ENCODE measurements at regions not wholly inside any gene's neighbourhood (a gene's known extent, or its start where the extent isn't known, plus 50 kb on each side); places are given as distances from the start of the nearest gene placed in this dataset.

DNA sequence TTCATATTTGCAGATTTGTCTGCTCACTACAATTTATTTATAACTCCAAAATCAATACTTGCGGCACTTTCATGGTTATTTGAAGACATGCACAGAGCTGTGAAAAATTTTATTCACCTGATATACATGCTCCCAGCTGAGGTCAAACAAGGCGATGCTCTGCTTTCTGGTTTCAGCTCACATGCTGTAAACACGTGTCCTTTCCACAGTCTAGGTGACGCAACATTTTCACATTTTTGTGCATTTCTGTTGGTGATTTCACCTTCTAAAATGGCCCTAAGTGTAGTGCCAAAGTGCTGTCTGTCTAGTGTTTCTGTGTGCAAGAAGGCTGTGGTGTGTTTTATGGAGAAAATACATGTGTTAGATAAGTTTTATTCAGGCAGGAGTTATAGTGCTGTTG lies 650.5 kb downstream of the RNF144B start:
- DNase-seq (ENCODE audit: low read depth) = no peak

- DNase-seq (ENCODE audit: low read depth) = no peak
Observed at GRCh38 chr6:19039287-19039686, 652.1 kb downstream of the RNF144B start.

DNA sequence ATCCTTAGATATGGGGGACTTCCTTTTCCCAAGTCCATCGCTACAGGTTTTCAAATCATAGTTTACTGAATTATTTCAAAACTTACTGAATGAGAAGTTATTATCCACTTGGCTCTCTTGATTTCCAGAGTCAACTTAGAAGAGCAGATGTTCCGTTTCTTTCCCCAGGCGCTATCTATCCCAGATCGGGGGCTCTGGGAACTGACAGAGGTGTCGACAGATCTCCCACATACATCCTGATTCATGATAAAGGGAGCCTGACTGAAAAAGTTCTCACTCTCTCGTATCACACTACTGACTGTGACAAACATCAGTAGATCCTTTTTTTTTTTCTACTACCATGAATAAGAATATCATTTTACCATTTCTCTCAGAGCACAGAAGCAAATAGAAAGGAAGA lies 654.8 kb downstream of the RNF144B start:
- no peak for DNase-seq (ENCODE audit: low read depth)

GRCh38 chr6:19042420-19042819 lies 655.3 kb downstream of the RNF144B start:
- DNase-seq (ENCODE audit: low read depth) = no peak

DNA sequence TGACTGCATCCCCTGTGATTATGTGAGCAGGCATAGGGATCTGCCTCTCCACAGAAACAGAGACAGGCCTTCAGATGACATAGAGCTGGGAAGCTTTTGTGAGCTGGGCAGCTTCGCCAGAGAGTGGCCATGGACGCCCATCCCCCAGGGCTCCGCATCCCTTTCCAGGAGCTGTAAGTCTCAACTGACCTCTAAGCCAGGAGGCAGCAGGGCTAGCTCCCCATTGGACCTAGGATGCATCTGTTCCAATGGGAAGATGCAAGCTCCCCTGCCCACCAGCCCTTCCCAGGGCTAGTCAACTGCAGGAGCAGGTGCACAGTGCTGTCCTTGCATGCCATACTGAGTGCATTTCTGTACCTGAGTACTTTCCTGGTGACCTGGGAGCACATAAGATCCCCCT lies 663.6 kb downstream of the RNF144B start:
- DNase-seq (ENCODE audit: low read depth) = no peak

DNA sequence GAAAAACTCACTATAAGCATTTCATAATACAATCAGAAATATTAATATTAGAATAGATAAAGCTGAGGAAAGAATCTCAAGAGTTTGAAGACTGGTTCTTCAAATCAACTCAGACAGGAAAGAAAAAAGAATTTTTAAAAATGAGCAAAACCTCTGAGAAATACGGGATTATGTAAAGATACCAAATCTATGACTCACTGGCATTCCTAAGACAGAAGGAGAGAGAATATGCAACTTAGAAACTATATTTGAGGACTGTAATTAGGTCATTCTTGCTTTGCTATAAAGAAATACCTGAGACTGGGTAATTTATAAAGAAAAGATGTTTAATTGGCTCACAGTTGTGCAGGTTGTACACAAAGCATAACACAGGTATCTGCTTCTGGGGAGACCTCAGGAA lies 665.1 kb downstream of the RNF144B start:
- DNase-seq (ENCODE audit: low read depth) = no peak

DNA sequence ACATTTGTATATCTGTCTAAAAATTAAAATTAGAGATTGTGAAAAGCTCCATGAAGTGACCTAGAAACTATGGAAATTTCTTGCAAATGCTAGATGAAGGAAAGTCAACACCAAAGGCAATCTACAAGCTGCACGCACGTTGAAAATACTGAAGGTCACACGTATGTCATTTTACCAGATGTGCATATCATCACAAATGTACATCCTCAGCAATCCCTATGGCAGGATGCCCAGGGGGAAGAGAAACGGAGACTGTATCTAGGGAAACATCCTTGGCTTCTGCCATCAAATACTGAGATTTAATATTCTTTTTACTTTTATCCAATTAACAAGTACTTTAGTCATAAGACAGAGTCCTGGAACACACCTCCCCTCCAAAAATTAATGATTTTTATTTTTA lies 672.0 kb downstream of the RNF144B start:
- DNase-seq (ENCODE audit: low read depth) = no peak

DNA sequence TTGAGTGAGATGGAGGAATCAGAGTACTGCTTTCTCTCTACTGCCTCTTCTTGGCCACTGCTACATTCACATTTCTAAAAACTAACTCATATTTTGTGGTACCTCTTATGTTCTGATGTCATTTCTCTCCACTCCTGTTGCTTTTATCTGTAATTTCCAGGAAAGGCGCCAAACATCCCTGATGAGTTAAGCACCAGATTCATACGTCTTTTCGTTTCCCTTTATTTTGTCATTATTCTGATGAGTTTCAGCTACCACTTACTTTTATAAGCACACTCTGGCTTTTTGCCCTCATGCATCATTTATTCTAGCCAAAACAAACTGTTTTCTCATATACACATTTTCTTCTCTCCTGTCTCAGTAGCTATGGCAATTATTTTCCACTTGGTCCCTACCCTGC lies 680.0 kb downstream of the RNF144B start:
- DNase-seq (ENCODE audit: low read depth) = no peak

GRCh38 chr6:19070520-19070919 lies 683.4 kb downstream of the RNF144B start:
- DNase-seq (ENCODE audit: low read depth) = no peak

- no peak for DNase-seq (ENCODE audit: low read depth)
Observed at GRCh38 chr6:19083801-19084200, 696.7 kb downstream of the RNF144B start.

- DNase-seq (ENCODE audit: low read depth) = no peak
Observed at GRCh38 chr6:19086480-19086879, 699.3 kb downstream of the RNF144B start.

GRCh38 chr6:19087296-19087695 lies 700.1 kb downstream of the RNF144B start:
- DNase-seq (ENCODE audit: low read depth) = no peak

GRCh38 chr6:19087897-19088296 lies 700.7 kb downstream of the RNF144B start:
- DNase-seq (ENCODE audit: low read depth) = no peak

GRCh38 chr6:19100752-19101151 lies 713.6 kb downstream of the RNF144B start:
- no peak for DNase-seq (ENCODE audit: low read depth)

DNA sequence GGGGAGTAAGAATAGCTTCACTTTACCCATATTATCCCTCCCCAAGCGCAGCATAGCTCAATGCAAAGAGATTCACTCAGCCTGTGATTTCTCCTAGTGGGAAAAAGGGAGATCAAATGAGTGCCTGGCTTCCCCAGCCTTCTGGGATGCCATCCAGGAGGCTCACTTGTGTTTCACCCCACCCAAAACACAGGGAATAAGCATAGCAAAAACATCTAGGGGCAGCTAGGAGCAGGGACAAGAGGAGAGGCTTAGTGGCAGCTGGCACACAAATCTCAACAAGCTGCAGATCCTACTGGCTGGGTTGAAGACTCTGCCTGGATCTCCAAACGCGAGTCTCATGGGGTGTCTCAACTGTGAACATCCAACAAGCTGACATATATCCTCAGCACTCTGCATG lies 715.8 kb downstream of the RNF144B start:
- DNase-seq (ENCODE audit: low read depth) = no peak

GRCh38 chr6:19107468-19107867 lies 720.3 kb downstream of the RNF144B start:
- no peak for DNase-seq (ENCODE audit: low read depth)

DNA sequence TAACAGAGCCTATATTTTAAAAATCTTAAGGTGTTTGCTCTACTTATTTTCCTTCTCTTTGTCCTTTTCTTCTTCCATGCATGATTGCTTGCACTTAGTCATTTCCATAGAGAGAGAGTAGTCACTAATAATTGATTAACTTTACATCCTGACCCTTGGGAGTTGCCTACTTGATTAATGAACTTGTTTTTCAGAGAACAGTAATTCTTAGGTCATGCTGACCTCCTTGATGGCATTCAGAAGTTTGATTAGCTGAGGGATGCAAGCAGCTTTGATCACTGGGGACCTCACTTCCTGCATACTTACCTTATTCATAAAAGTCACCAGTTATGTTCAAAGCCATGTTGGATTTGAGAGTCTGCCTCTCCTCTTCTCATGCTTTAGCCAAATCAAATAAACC lies 715.6 kb upstream of the ID4 start:
- no peak for DNase-seq (ENCODE audit: low read depth)

DNA sequence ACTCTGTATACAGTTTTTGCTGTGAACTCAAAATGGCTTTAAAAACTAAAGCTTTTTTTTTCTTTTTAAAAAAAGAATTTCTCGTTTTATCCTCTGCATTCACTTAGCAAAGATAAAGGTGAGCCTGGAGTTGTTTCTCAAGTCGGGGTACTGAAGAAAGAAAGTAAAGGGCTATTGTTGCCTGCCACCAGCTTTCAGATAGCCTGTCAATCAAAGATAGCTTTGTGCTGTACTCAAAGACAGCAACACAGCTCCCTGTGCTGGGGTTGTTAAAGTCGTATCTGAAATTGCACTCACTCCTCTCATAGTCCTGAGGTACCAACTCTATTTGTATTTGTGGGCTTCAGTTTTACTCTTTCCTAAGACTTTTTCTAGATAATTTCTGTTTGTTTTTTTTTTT lies 710.1 kb upstream of the ID4 start:
- DNase-seq (ENCODE audit: low read depth) = no peak

DNA sequence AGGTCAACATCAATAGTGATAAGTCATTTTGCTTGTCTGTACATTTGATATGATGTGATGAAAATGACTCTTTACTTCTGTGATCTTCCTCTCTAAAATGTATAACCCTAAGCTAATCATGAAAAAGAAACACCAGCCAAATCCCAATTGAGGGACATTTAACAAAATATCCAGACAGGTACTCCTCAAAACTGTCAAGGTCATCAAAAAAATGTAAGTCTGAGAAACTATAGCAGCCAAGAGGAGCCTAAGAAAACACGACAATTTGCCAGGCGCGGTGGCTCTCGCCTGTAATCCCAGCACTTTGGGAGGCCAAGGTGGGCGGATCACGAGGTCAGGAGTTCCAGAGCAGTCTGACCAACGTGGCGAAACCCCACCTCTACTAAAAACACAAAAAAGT lies 708.5 kb upstream of the ID4 start:
- no peak for DNase-seq (ENCODE audit: low read depth)

DNA sequence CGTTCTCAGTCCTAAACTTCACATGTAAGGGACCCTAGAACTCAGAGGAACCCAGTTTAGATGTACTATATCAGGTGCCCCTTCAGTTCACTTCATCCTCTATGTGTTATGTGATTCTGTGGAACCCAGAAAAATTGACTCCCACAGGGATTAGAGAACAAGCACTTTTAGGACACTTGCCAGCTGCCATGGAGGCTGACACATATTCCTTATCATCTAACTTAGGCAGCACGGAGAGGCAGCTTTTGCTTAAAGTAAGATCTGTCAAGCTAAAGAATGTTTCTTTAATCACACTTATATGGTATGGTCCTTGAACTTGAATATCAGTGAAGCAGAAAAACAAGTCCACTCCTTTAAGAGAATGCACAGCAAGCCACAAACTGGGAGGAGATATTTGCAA lies 701.5 kb upstream of the ID4 start:
- no peak for DNase-seq (ENCODE audit: low read depth)

DNA sequence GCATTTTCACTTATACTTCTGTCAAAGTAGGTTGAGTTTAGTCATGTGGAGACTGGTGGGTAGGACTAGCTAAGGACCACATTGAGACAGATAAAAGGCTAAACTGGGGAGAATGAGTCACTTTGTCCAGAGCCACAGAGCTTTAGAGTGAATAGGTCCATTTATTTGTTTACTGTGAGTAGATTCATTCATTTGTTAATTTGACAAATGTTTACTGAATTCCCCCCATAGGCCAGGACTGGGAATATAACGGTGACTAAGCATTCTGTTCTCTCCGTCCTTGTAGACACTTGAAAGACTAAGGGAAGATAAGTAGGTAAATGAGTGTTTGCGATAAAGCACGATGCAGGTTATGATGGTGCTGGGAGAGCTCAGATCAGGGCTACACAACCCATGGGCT lies 699.7 kb upstream of the ID4 start:
- no peak for DNase-seq (ENCODE audit: low read depth)

GRCh38 chr6:19142275-19142674 lies 694.9 kb upstream of the ID4 start:
- no peak for DNase-seq (ENCODE audit: low read depth)

DNA sequence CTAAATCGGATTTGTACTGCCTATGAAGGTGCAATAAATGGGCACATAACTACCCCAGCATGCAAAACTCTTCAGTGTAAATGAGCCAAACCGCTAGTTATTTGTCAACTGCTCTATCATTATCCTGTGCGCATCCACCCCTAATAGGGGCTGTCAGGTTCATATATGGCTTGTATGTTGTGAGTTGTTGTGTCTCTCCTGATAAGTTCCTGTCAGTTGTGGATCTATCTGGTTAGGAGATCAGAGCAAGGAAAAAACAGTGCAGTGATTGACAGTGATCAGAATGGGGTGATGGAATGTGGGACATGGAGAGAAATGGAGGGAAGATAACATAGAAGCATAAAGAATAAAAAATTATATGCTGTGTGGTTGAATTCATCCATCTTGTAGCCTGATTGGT lies 686.9 kb upstream of the ID4 start:
- DNase-seq (ENCODE audit: low read depth) = no peak

DNA sequence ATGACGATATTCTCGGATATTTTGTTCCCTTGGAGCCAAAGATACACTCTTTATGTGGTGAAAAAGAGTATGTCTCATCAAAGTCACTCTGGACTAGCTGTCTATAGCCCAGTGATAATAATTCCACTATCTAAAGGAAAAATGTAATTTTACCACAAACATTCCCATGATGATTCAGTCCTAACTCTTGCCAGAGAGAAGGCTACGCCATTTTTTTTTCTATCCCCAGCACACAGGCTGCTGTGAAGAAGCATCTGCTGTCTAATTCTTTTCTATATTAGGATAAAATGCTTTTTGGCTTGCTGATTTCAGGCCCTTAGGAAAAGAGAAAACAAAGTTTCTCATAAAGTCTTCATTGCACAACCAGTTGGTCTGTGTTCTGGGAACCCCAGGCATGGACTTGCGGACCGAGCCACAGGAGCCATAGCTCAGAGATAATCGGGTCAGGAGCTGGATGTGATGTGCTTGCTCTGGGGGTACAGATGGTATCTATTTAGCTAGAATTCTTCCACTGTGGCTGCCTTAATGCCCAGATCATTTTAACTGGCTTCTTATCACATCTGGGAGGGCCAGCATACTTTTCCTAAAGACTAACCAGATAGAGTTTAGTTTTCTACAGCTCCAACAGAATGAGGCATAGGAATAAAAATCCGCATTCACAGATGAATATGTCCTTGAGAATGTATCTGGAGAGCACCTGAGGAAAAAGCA lies 683.7 kb upstream of the ID4 start:
- no peak for DNase-seq (ENCODE audit: low read depth)

DNA sequence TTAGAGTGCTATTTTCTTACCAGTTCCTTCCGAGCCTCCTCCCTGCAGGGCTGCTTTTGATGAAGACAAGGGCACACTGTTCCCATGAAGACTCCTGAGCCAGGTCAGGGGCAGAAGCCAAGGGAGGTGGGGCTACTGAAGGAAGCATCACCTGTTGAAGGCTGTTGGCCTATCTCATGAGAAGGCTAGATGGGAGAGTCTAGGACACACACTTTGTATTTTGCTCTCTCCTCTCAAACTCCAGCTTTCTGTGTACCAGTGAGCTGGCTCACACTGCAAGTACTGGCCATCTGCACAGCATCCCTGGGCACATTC lies 683.2 kb upstream of the ID4 start:
- DNase-seq (ENCODE audit: low read depth) = no peak
